H1 (cell line): ENCODE measurements at regions not wholly inside any gene's neighbourhood (a gene's known extent, or its start where the extent isn't known, plus 50 kb on each side); places are given as distances from the start of the nearest gene placed in this dataset.

Experiments used
- CTCF ChIA-PET: fragments of 300-600 bp; sonication (Branson Sonifier 250); formaldehyde crosslinking; loops from one replicate; lab custom pipeline; 2021; ENCODE audit not compliant: partially characterized antibody; lab: Charles Lee
- POLR2A ChIA-PET: fragments of 300-600 bp; sonication (Branson Sonifier 250); formaldehyde crosslinking; loops from one replicate; lab custom pipeline; 2021; ENCODE audit warnings: inconsistent platforms; ENCODE audit not compliant: partially characterized antibody; lab: Charles Lee
- DNase-seq, 2 experiments: peaks; one replicate each; pipeline versions ENCODE4 v3.0.0 to v3.0.0-alpha.2; 2010 to 2022; ENCODE audit warnings: low spot score in 2 of 2, low read depth in 1 of 2, mixed read lengths in 1 of 2
- FAIRE-seq: peaks from 2 replicates; lab custom pipeline; 2011; peaks lifted over from hg19 to GRCh38; lab: Jason Lieb, UNC
- H2AFZ ChIP-seq: 2 replicates; pipeline ENCODE4 v1.8.1; 2012; ENCODE audit warnings: low read length, inconsistent platforms
- H2AK5ac ChIP-seq: 2 replicates; pipeline ENCODE4 v1.6.1; 2013; ENCODE audit warnings: low read depth, low read length
- H2BK120ac ChIP-seq: replicated peaks from 2 replicates; pipeline ENCODE3; 2013; ENCODE audit warnings: low read depth, low read length, inconsistent platforms
- H2BK12ac ChIP-seq: 2 replicates; pipeline ENCODE4 v1.6.1; 2013; ENCODE audit warnings: low read depth, low read length
- H2BK15ac ChIP-seq: 2 replicates; pipeline ENCODE4 v1.6.1; 2013; ENCODE audit warnings: low read length
- H2BK20ac ChIP-seq: 2 replicates; pipeline ENCODE4 v1.6.1; 2013; ENCODE audit warnings: low read length
- H2BK5ac ChIP-seq: 2 replicates; pipeline ENCODE4 v1.6.1; 2013; ENCODE audit warnings: low read depth, low read length
- H3K14ac ChIP-seq: 2 replicates; pipeline ENCODE4 v1.6.1; 2013; ENCODE audit warnings: inconsistent platforms; ENCODE audit not compliant: insufficient read length
- H3K18ac ChIP-seq: 2 replicates; pipeline ENCODE4 v1.6.1; 2013; ENCODE audit warnings: low read length; ENCODE audit errors: extremely low read depth
- H3K23ac ChIP-seq: 2 replicates; pipeline ENCODE4 v1.6.1; 2013; ENCODE audit warnings: inconsistent platforms; ENCODE audit not compliant: insufficient read length
- H3K23me2 ChIP-seq: 2 replicates; pipeline ENCODE4 v1.6.1; 2013; ENCODE audit warnings: low read depth, low read length
- H3K27ac ChIP-seq: 2 replicates; pipeline ENCODE4 v1.6.1; 2011; ENCODE audit warnings: low read depth, low read length, inconsistent platforms
- H3K27me3 ChIP-seq, 4 experiments: replicated peaks in 1 of 4; 1 replicate in 1 of 4; 2 replicates in 3 of 4; pipeline versions ENCODE4 v1.6.1 to v1.8.1; 2011 to 2013; ENCODE audit warnings: low read length in 3 of 4, mild to moderate bottlenecking in 3 of 4, inconsistent platforms in 2 of 4, mixed read lengths in 2 of 4, moderate library complexity in 1 of 4; ENCODE audit not compliant: control insufficient read depth in 3 of 4, insufficient read depth in 3 of 4; ENCODE audit errors: extremely low read depth in 1 of 4
- H3K36me3 ChIP-seq, 4 experiments: 2 replicates each; pipeline versions ENCODE4 v1.6.1 to v1.8.1; 2011 to 2013; ENCODE audit warnings: mild to moderate bottlenecking in 4 of 4, low read length in 3 of 4, moderate library complexity in 2 of 4, control low read depth in 1 of 4, inconsistent platforms in 1 of 4; ENCODE audit not compliant: insufficient read depth in 4 of 4, control insufficient read depth in 2 of 4
- H3K4ac ChIP-seq: replicated peaks from 2 replicates; pipeline ENCODE3; 2013; ENCODE audit warnings: low read length, low read depth, mixed read lengths, inconsistent platforms; ENCODE audit not compliant: insufficient read length
- H3K4me1 ChIP-seq, 4 experiments: replicated peaks in 1 of 4; 1 replicate in 1 of 4; 2 replicates in 3 of 4; pipeline versions ENCODE4 v1.6.1 to v1.8.1; 2011 to 2013; ENCODE audit warnings: low read length in 3 of 4, inconsistent platforms in 2 of 4, mixed read lengths in 1 of 4; ENCODE audit not compliant: insufficient read depth in 4 of 4, control insufficient read depth in 3 of 4
- H3K4me2 ChIP-seq, 2 experiments: 2 replicates each; pipeline versions ENCODE4 v1.6.1 to v1.8.1; 2011 to 2013; ENCODE audit warnings: low read depth in 2 of 2, low read length in 2 of 2, control low read depth in 1 of 2, inconsistent platforms in 1 of 2, mild to moderate bottlenecking in 1 of 2; ENCODE audit not compliant: insufficient read depth in 1 of 2
- H3K4me3 ChIP-seq, 4 experiments: fragments of 200-600, 300-600 bp in 1 of 4; sonication (generic), shearing (Covaris generic), sonication (Bioruptor Twin) in 1 of 4; 2 replicates each; pipeline versions ENCODE4 v1.5.1 to v1.8.1; 2011 to 2016; ENCODE audit warnings: low read length in 4 of 4, low read depth in 3 of 4, control low read depth in 2 of 4, inconsistent platforms in 2 of 4, mild to moderate bottlenecking in 2 of 4, mixed read lengths in 1 of 4, moderate library complexity in 1 of 4; ENCODE audit not compliant: insufficient read depth in 2 of 4; ENCODE audit errors: extremely low read depth in 1 of 4
- H3K56ac ChIP-seq: replicated peaks from 2 replicates; pipeline ENCODE3; 2013; ENCODE audit warnings: low read depth, mild to moderate bottlenecking, mixed read lengths, low read length, inconsistent platforms; ENCODE audit not compliant: insufficient read length
- H3K79me1 ChIP-seq: 2 replicates; pipeline ENCODE4 v1.6.1; 2013; ENCODE audit warnings: low read depth, low read length, control low read depth
- H3K79me2 ChIP-seq, 2 experiments: 2 replicates each; pipeline versions ENCODE4 v1.6.1 to v1.8.1; 2012 to 2013; ENCODE audit warnings: low read length in 2 of 2, mild to moderate bottlenecking in 2 of 2, inconsistent platforms in 1 of 2; ENCODE audit not compliant: insufficient read depth in 2 of 2, control insufficient read depth in 1 of 2
- H3K9ac ChIP-seq, 4 experiments: replicated peaks in 1 of 4; 1 replicate in 1 of 4; 2 replicates in 3 of 4; pipeline versions ENCODE4 v1.6.1 to v1.8.1; 2011 to 2013; ENCODE audit warnings: low read depth in 3 of 4, low read length in 3 of 4, control low read depth in 2 of 4, mild to moderate bottlenecking in 2 of 4, moderate library complexity in 2 of 4, inconsistent platforms in 1 of 4; ENCODE audit errors: extremely low read depth in 1 of 4
- H3K9me3 ChIP-seq, 2 experiments: 2 replicates each; pipeline versions ENCODE4 v1.6.1 to v1.8.1; 2012 to 2013; ENCODE audit warnings: mild to moderate bottlenecking in 2 of 2, moderate library complexity in 2 of 2, control low read depth in 1 of 2, inconsistent platforms in 1 of 2, low read depth in 1 of 2, low read length in 1 of 2, mixed read lengths in 1 of 2; ENCODE audit not compliant: insufficient read depth in 2 of 2
- H4K20me1 ChIP-seq, 2 experiments: replicated peaks in 1 of 2; 2 replicates each; pipeline versions ENCODE3 to v1.8.1; 2011 to 2013; ENCODE audit warnings: inconsistent platforms in 2 of 2, low read length in 2 of 2, mild to moderate bottlenecking in 1 of 2; ENCODE audit not compliant: insufficient read depth in 2 of 2, control insufficient read depth in 1 of 2
- H4K5ac ChIP-seq: 2 replicates; pipeline ENCODE4 v1.6.1; 2013; ENCODE audit warnings: low read length, low read depth, mixed read lengths, inconsistent platforms; ENCODE audit not compliant: insufficient read length
- H4K8ac ChIP-seq: 2 replicates; pipeline ENCODE4 v1.8.0; 2013; ENCODE audit warnings: mild to moderate bottlenecking, moderate library complexity, low read length, inconsistent platforms; ENCODE audit not compliant: insufficient read depth; ENCODE audit errors: extremely low read depth
- H4K91ac ChIP-seq: replicated peaks from 2 replicates; pipeline ENCODE3; 2013; ENCODE audit warnings: low read length, mixed read lengths, inconsistent platforms; ENCODE audit not compliant: insufficient read length
- CHD2 ChIP-seq: IDR thresholded peaks from 2 replicates; pipeline ENCODE4 v1.6.1; 2012; ENCODE audit warnings: low read length, improper control_type of control experiment
- GABPA ChIP-seq: IDR thresholded peaks from 2 replicates; pipeline ENCODE4 v1.6.1; 2011; ENCODE audit warnings: mild to moderate bottlenecking, low read length, moderate library complexity, borderline replicate concordance; ENCODE audit not compliant: insufficient read depth
- SRF ChIP-seq: IDR thresholded peaks from 2 replicates; pipeline ENCODE4 v1.6.1; 2011; ENCODE audit warnings: mild to moderate bottlenecking, low read depth, low read length, moderate library complexity
- WGBS, 2 experiments: shearing (Covaris generic) in 1 of 2; methylation state at CpG; one replicate each; pipeline versions ENCODE4 v1.1.6 to v1.1.7; 2013 to 2015; ENCODE audit warnings: low lambda C conversion rate in 2 of 2, mixed read lengths in 2 of 2, inconsistent platforms in 1 of 2, low coverage in 1 of 2, missing lambda C conversion rate in 1 of 2; ENCODE audit not compliant: insufficient replicate concordance in 2 of 2, insufficient coverage in 1 of 2, insufficient read length in 1 of 2; ENCODE audit errors: extremely low coverage in 1 of 2, missing lambda C conversion rate in 1 of 2; 5-methylcytosine and 5-hydroxymethylcytosine counted together

GRCh38 chr9:120235081-120235480 is 344.9 kb downstream of the CDK5RAP2 start:
- no peak overlapping the region for H3K4ac ChIP-seq
- no peak overlapping the region for H2BK120ac ChIP-seq
- no peak overlapping the region for H2BK5ac ChIP-seq
- no peak overlapping the region for H3K27ac ChIP-seq
- no peak overlapping the region for H3K56ac ChIP-seq
- H3K4me1 ChIP-seq: no peaks in the 10 kb centered on the region
- H2BK12ac ChIP-seq: no peak overlapping the region
- H3K4me3 ChIP-seq: no peak overlapping the region
- H3K9me3 ChIP-seq: no peaks in the 10 kb centered on the region
- FAIRE-seq: no peak
- no peak overlapping the region for H2AK5ac ChIP-seq
- H3K23me2 ChIP-seq: no peaks in the 10 kb centered on the region
- no peak overlapping the region for H2BK15ac ChIP-seq
- TF ChIP-seq GABPA (no peak), SRF (no peak), CHD2 (no peak)
- CTCF ChIA-PET: interaction anchor here (1.2 kb wide), 1 partner anchor 45 kb away, joined by 3 read pairs; no protein-coding TSS in a partner anchor
- H3K79me1 ChIP-seq: no peaks in the 10 kb centered on the region
- no peaks in the 10 kb centered on the region; a peak in 1 of 7 replicates for H3K27me3 ChIP-seq
- POLR2A ChIA-PET: no interaction called here
- H4K8ac ChIP-seq: no peak overlapping the region
- H3K4me2 ChIP-seq: no peak overlapping the region
- H2AFZ ChIP-seq: no peak overlapping the region
- no peaks in the 10 kb centered on the region for H3K79me2 ChIP-seq
- no peak overlapping the region for H3K14ac ChIP-seq
- WGBS, 2 experiments: 87% methylated on average over 2 of the region's 2 CpGs; no CpG with 5 or more reads in 1 of the 2 experiments
- H3K36me3 ChIP-seq: no peaks in the 10 kb centered on the region
- H3K9ac ChIP-seq: no peak overlapping the region
- DNase-seq: no peak
- no peak overlapping the region for H2BK20ac ChIP-seq
- no peak overlapping the region for H4K91ac ChIP-seq
- no peak overlapping the region for H3K18ac ChIP-seq
- no peak overlapping the region for H4K5ac ChIP-seq
- no peaks in the 10 kb centered on the region for H4K20me1 ChIP-seq
- no peak overlapping the region for H3K23ac ChIP-seq
